B cell (primary cell): ENCODE measurements at regions not wholly inside any gene's neighbourhood (a gene's known extent, or its start where the extent isn't known, plus 50 kb on each side); places are given as distances from the start of the nearest gene placed in this dataset.

Experiments used
- EZH2 ChIP-seq: IDR thresholded peaks from 2 replicates; pipeline ENCODE4 v1.6.1; 2012; ENCODE audit warnings: borderline replicate concordance, low read depth, mild to moderate bottlenecking, moderate library complexity, low read length; ENCODE audit not compliant: insufficient read depth, poor library complexity, severe bottlenecking
- TF ChIP-seq, protein P1 (sequence below): fragments of 200-600 bp; IDR thresholded peaks from one replicate; pipeline ENCODE4 v1.8.0; 2022; ENCODE audit warnings: antibody characterized with exemption, mild to moderate bottlenecking

DNA sequence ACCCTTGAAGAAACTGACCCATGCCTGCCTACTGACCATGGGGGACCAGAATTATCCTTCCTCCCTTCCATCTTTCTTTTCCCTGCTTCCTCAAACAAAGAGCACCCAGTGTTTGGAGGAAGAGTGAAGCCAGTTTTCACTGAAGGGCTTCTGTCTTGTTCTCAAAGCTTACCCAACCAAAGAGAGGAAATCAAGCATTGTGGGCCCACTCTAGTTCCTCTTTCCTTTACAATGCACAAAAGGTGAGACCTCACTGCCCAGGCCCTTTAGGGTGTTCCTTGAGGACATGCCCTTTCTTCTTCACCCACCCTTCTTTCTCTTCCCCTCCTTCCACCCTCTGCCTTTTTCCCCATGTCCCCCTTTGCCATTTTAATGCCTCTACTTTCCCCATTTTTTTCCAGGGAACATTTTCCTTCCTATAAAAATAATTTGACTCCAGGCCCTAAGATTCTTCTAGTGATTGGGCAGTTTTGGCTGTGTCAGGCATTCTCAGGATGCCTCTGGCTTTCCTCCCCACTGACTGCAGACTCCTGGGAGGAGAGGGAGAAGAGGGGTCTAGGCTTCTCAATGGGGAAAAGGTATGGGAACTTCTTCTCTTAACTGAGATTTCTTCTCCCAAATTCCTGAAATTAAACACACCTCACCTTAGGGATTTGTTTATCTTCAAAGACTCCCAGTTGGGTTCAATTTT is 126.6 kb upstream of the RMDN2 start:
- TF ChIP-seq, protein P1, sequence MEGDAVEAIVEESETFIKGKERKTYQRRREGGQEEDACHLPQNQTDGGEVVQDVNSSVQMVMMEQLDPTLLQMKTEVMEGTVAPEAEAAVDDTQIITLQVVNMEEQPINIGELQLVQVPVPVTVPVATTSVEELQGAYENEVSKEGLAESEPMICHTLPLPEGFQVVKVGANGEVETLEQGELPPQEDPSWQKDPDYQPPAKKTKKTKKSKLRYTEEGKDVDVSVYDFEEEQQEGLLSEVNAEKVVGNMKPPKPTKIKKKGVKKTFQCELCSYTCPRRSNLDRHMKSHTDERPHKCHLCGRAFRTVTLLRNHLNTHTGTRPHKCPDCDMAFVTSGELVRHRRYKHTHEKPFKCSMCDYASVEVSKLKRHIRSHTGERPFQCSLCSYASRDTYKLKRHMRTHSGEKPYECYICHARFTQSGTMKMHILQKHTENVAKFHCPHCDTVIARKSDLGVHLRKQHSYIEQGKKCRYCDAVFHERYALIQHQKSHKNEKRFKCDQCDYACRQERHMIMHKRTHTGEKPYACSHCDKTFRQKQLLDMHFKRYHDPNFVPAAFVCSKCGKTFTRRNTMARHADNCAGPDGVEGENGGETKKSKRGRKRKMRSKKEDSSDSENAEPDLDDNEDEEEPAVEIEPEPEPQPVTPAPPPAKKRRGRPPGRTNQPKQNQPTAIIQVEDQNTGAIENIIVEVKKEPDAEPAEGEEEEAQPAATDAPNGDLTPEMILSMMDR, result no peak
- no peak for TF ChIP-seq EZH2
